ENCODE measurements at regions not wholly inside any gene's neighbourhood (a gene's known extent, or its start where the extent isn't known, plus 50 kb on each side); places are given as distances from the start of the nearest gene placed in this dataset.
"Not testable (repeated sequence)": the region's sequence is repeated elsewhere in the genome, so short reads cannot be mapped to it uniquely, and the experiment has no call there.

DNA sequence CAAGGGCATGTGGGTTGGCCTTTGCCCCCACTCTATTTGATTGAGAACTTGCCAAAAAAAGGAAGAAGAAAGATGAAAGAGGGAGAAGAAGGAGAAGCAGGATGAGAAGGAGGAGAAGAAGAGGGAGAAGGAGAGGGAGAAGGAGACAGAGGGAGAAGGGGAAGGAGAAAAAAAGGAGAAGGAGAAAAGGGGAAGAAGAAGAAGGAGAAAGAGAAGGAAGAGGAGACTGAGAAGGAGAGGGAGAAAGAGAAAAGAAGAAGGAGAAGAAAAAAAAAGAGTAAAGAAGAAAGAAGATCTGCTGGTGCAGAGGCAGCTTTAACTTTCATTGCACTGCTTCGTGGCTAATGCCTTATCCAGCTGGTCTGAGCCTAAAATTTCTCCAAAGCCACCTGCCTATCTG lies 144.4 kb downstream of the ZNF22 start:
- not testable (repeated sequence) for H3K4me1 Mint-ChIP-seq; ATAC-seq (ENCODE audit: low read depth); H3K4me3 Mint-ChIP-seq; H3K27me3 Mint-ChIP-seq; H3K9me3 Mint-ChIP-seq; H3K36me3 Mint-ChIP-seq; DNase-seq (ENCODE audit: low spot score in 2 of 2); H3K27ac Mint-ChIP-seq

DNA sequence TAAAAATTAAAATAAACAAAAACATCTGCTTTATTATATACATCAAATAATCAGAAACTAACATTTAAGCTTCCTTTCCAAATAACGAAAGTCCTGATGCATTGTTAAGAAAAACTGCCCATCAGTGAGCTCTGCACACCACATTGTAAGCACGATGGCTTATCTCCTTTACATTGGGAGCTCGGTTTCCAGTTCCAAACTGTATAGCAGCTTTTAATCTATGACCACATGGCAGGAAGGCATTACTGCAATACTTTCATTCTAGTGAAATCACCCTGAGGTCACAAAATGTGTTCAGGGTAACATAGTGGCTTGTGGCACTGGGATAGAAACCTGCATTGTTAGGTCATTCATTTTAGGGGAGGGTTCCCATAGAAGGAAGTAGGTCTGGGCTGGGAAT lies 146.3 kb downstream of the ZNF22 start:
- H3K9me3 Mint-ChIP-seq, result peaks cover 3% of the 10 kb centered on the region
- H3K4me3 Mint-ChIP-seq, result no peak overlapping the region
- no peak overlapping the region for H3K27ac Mint-ChIP-seq
- ATAC-seq (ENCODE audit: low read depth) (no peak), DNase-seq (ENCODE audit: low spot score in 2 of 2) (no peak)
- no peaks in the 10 kb centered on the region for H3K36me3 Mint-ChIP-seq
- no peaks in the 10 kb centered on the region for H3K4me1 Mint-ChIP-seq
- peaks cover 11% of the 10 kb centered on the region for H3K27me3 Mint-ChIP-seq

DNA sequence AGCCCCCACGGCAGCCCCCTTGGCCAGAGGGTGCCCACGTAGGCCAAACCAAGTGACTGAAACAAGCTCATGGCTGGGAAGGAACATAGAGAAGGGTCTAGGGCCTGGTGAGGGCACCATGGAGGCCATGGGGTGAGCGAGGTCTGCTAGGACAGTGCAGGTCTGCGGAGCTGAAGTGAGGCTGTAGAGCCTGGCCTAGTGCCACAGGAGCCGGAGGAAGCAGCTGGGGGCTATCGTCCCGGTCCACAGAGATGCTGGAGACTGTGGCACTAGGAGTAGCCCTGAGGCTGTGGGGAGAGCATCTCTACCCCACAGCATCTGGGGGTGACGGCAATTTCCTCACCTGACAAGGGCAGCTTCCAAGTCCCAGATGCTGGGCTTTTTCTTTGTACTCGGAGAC lies 150.3 kb downstream of the ZNF22 start:
- no peak for ATAC-seq (ENCODE audit: low read depth)

GRCh38 chr10:45151467-45152214 lies 150.9 kb downstream of the ZNF22 start:
- H3K27me3 Mint-ChIP-seq, result peaks cover 9% of the 10 kb centered on the region
- no peak overlapping the region for H3K4me3 Mint-ChIP-seq
- H3K36me3 Mint-ChIP-seq, result no peaks in the 10 kb centered on the region
- ATAC-seq (ENCODE audit: low read depth) (no peak), DNase-seq (ENCODE audit: low spot score in 2 of 2) (no peak)
- H3K4me1 Mint-ChIP-seq, result no peaks in the 10 kb centered on the region
- H3K9me3 Mint-ChIP-seq, result no peaks in the 10 kb centered on the region
- no peak overlapping the region for H3K27ac Mint-ChIP-seq

More for the DNA sequence above, 150.3 kb downstream of the ZNF22 start:
- H3K4me1 Mint-ChIP-seq, result no peaks in the 10 kb centered on the region
- H3K27ac Mint-ChIP-seq, result no peak overlapping the region
- H3K9me3 Mint-ChIP-seq, result no peaks in the 10 kb centered on the region
- H3K27me3 Mint-ChIP-seq, result peaks cover 9% of the 10 kb centered on the region
- no peak overlapping the region for H3K4me3 Mint-ChIP-seq
- DNase-seq (ENCODE audit: low spot score in 2 of 2), result no peak
- no peaks in the 10 kb centered on the region for H3K36me3 Mint-ChIP-seq

DNA sequence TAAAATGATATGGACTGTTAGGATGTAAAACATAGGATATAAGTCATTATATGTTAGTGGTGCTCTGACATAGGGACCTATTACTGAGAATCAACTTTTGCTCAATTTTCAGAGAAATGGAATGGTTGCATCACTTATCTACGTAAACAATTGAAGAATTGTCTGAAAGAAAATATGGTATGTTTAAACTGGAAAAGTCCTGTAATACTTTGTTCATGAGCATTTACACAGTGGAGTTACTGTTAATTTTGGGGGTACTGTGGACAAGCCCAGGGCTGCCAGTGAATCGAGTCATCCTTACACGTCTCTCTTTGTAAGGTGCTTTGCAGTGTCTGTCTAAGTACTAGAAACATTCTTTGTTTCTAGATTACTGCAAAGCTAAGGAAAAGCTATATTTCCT lies 152.0 kb downstream of the ZNF22 start:
- ATAC-seq (ENCODE audit: low read depth) (no peak), DNase-seq (ENCODE audit: low spot score in 2 of 2) (no peak)
- Mint-ChIP-seq H3K4me3 (no peak overlapping the region), H3K9me3 (no peaks in the 10 kb centered on the region), H3K36me3 (no peaks in the 10 kb centered on the region), H3K27me3 (peaks cover 9% of the 10 kb centered on the region), H3K27ac (no peak overlapping the region), H3K4me1 (no peaks in the 10 kb centered on the region)

DNA sequence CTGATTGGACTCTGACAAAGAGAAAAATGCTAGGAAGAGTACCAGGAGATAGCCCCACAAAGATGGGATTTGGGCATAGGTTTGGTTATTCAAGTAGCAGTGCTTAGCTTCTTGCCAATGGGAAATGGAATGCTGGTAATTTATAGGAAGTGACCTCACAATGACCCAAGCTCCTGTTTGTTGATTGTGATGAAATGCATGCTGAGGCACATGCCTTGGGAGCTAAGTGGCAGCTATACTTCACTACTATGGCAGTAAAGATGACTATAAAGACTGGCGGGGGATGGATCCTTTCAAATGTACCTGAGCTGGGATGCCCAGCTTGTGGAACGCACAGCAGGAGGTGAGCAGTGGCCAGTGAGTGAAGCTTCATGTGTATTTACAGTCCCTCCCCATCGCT lies 153.8 kb downstream of the ZNF22 start:
- H3K27ac Mint-ChIP-seq, result no peak overlapping the region
- DNase-seq (ENCODE audit: low spot score in 2 of 2) (no peak), ATAC-seq (ENCODE audit: low read depth) (no peak)
- H3K4me3 Mint-ChIP-seq, result no peak overlapping the region
- H3K27me3 Mint-ChIP-seq, result peaks cover 9% of the 10 kb centered on the region
- H3K9me3 Mint-ChIP-seq, result no peaks in the 10 kb centered on the region
- H3K4me1 Mint-ChIP-seq, result no peaks in the 10 kb centered on the region
- no peaks in the 10 kb centered on the region for H3K36me3 Mint-ChIP-seq

DNA sequence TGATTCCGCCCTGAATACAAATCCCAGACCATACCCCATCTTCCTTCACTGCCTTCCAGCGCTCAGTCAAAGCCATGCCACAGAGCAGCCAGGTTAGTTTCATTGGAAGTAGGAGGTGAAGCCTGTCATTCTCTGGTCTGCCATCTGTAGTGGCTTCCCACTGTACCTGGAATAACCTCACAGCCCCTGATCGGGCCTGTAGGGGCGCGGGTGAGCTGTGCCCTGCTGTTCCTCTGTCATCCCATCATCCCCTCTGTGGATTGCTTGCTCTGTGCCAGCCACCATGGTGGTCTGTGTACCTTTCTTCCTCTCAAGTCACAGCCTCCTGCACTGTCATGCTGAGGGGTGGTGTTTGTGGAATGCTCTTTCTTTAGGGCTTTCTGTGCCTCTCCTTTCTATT lies 155.1 kb downstream of the ZNF22 start:
- H3K27ac Mint-ChIP-seq, result no peak overlapping the region
- ATAC-seq (ENCODE audit: low read depth) (no peak), DNase-seq (ENCODE audit: low spot score in 2 of 2) (no peak)
- H3K27me3 Mint-ChIP-seq, result peaks cover 9% of the 10 kb centered on the region
- H3K36me3 Mint-ChIP-seq, result no peaks in the 10 kb centered on the region
- H3K4me3 Mint-ChIP-seq, result no peak overlapping the region
- no peaks in the 10 kb centered on the region for H3K4me1 Mint-ChIP-seq
- no peaks in the 10 kb centered on the region for H3K9me3 Mint-ChIP-seq

DNA sequence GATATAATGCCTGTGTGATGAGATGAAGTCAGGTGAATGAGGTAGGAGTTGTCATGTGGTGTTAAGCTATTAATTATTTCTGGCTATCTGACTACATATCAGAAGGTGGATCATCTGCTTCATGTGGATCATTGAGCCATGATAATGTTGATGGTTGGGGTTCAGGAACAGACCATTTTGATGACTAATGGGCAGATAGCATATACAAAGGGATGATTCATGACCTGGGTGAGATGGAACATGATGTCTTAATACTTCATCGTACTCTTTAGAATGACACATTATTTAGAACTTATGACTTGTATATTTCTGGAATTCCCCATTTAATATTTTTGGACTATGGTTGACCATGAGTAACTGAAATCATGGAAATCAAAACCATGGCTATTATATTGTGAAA lies 155.1 kb downstream of the OR13A1 start:
- no peak for ATAC-seq (ENCODE audit: low read depth)

GRCh38 chr10:45163315-45163975 lies 152.0 kb downstream of the OR13A1 start:
- H3K9me3 Mint-ChIP-seq, result no peaks in the 10 kb centered on the region
- H3K4me1 Mint-ChIP-seq, result no peaks in the 10 kb centered on the region
- ATAC-seq (ENCODE audit: low read depth) (no peak), DNase-seq (ENCODE audit: low spot score in 2 of 2) (no peak)
- H3K4me3 Mint-ChIP-seq, result no peak overlapping the region
- no peak overlapping the region for H3K27ac Mint-ChIP-seq
- H3K36me3 Mint-ChIP-seq, result no peaks in the 10 kb centered on the region
- peaks cover 6% of the 10 kb centered on the region for H3K27me3 Mint-ChIP-seq

More for the DNA sequence above, 155.1 kb downstream of the OR13A1 start:
- no peaks in the 10 kb centered on the region for H3K9me3 Mint-ChIP-seq
- peaks cover 11% of the 10 kb centered on the region for H3K27me3 Mint-ChIP-seq
- H3K4me3 Mint-ChIP-seq, result no peak overlapping the region
- DNase-seq (ENCODE audit: low spot score in 2 of 2), result no peak
- H3K4me1 Mint-ChIP-seq, result no peaks in the 10 kb centered on the region
- H3K27ac Mint-ChIP-seq, result no peak overlapping the region
- H3K36me3 Mint-ChIP-seq, result no peaks in the 10 kb centered on the region

- not testable (repeated sequence) for H3K4me3 Mint-ChIP-seq; H3K27me3 Mint-ChIP-seq; H3K36me3 Mint-ChIP-seq; H3K9me3 Mint-ChIP-seq; H3K4me1 Mint-ChIP-seq; H3K27ac Mint-ChIP-seq; ATAC-seq (ENCODE audit: low read depth); DNase-seq (ENCODE audit: low spot score in 2 of 2)
Observed at GRCh38 chr10:45175520-45176118, 139.8 kb downstream of the OR13A1 start.

GRCh38 chr10:45179691-45180090 lies 135.7 kb downstream of the OR13A1 start:
- no peak for ATAC-seq (ENCODE audit: low read depth)
- Mint-ChIP-seq H3K27ac (no peak overlapping the region), H3K36me3 (no peaks in the 10 kb centered on the region), H3K27me3 (peaks cover 6% of the 10 kb centered on the region), H3K4me3 (no peak overlapping the region), H3K9me3 (no peaks in the 10 kb centered on the region), H3K4me1 (no peaks in the 10 kb centered on the region)
- DNase-seq (ENCODE audit: low spot score in 2 of 2), result no peak

GRCh38 chr10:45180507-45180906 lies 134.9 kb downstream of the OR13A1 start:
- no peaks in the 10 kb centered on the region for H3K9me3 Mint-ChIP-seq
- ATAC-seq (ENCODE audit: low read depth), result no peak
- no peak overlapping the region for H3K4me3 Mint-ChIP-seq
- H3K36me3 Mint-ChIP-seq, result no peaks in the 10 kb centered on the region
- peaks cover 6% of the 10 kb centered on the region for H3K27me3 Mint-ChIP-seq
- H3K4me1 Mint-ChIP-seq, result no peaks in the 10 kb centered on the region
- H3K27ac Mint-ChIP-seq, result no peak overlapping the region
- no peak for DNase-seq (ENCODE audit: low spot score in 2 of 2)

GRCh38 chr10:45180946-45181875 lies 134.2 kb downstream of the OR13A1 start:
- Mint-ChIP-seq H3K27ac (no peak overlapping the region), H3K27me3 (peaks cover 6% of the 10 kb centered on the region), H3K4me1 (no peaks in the 10 kb centered on the region), H3K9me3 (no peaks in the 10 kb centered on the region), H3K36me3 (no peaks in the 10 kb centered on the region), H3K4me3 (no peak overlapping the region)
- ATAC-seq (ENCODE audit: low read depth) (no peak), DNase-seq (ENCODE audit: low spot score in 2 of 2) (no peak)

- no peak for DNase-seq (ENCODE audit: low spot score in 2 of 2)
- H3K4me1 Mint-ChIP-seq, result no peaks in the 10 kb centered on the region
- no peak overlapping the region for H3K27ac Mint-ChIP-seq
- H3K27me3 Mint-ChIP-seq, result peaks cover 6% of the 10 kb centered on the region
- H3K9me3 Mint-ChIP-seq, result no peaks in the 10 kb centered on the region
- H3K36me3 Mint-ChIP-seq, result no peaks in the 10 kb centered on the region
- no peak for ATAC-seq (ENCODE audit: low read depth)
- H3K4me3 Mint-ChIP-seq, result no peak overlapping the region
Observed at GRCh38 chr10:45183174-45183573, 132.2 kb downstream of the OR13A1 start.
